PC-9 (cell line): ENCODE measurements at regions not wholly inside any gene's neighbourhood (a gene's known extent, or its start where the extent isn't known, plus 50 kb on each side); places are given as distances from the start of the nearest gene placed in this dataset.

Experiments
- CTCF ChIP-seq: fragments of 200-600 bp; sonication (generic); conservative IDR thresholded peaks from 2 replicates; pipeline ENCODE4 v1.6.1; 2017; ENCODE audit warnings: mixed run types, antibody characterized with exemption, mild to moderate bottlenecking, moderate library complexity
- EZH2 ChIP-seq: fragments of 200-600 bp; sonication (generic); IDR thresholded peaks from 2 replicates; pipeline ENCODE4 v1.8.0; 2017; ENCODE audit warnings: antibody characterized with exemption, low read depth

- TF ChIP-seq CTCF (no peak), EZH2 (no peak)
These were observed 352.0 kb upstream of the TMTC1 start for GRCh38 chr12:30135776-30136175.
